Daoy (cell line): ENCODE measurements at regions not wholly inside any gene's neighbourhood (a gene's known extent, or its start where the extent isn't known, plus 50 kb on each side); places are given as distances from the start of the nearest gene placed in this dataset.
"Not testable (repeated sequence)": the region's sequence is repeated elsewhere in the genome, so short reads cannot be mapped to it uniquely, and the experiment has no call there.

ENCODE experiments used
- DNase-seq: peaks from one replicate; pipeline ENCODE4 v3.0.0-alpha.2; 2015; ENCODE audit warnings: low read depth

DNA sequence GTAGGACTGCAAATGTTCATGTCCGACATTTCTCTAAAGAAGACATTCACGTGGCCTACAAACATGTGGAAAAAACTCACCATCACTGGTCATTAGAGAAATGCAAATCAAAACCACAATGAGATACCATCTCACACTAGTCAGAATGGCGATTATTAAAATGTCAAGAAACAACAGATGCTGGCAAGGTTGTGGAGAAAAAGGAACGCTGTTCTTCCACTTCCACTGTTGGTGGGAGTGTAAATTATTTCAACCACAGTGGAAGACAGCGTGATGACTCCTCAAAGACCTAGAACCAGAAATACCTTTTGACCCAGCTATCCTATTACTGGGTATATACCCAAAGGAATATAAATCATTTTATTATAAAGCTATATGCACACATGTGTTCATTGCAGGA is 253.9 kb upstream of the UBASH3B start:
- not testable (repeated sequence) for DNase-seq

GRCh38 chr11:122399375-122399774 is 256.1 kb upstream of the UBASH3B start:
- DNase-seq: peak; percentile 8

DNA sequence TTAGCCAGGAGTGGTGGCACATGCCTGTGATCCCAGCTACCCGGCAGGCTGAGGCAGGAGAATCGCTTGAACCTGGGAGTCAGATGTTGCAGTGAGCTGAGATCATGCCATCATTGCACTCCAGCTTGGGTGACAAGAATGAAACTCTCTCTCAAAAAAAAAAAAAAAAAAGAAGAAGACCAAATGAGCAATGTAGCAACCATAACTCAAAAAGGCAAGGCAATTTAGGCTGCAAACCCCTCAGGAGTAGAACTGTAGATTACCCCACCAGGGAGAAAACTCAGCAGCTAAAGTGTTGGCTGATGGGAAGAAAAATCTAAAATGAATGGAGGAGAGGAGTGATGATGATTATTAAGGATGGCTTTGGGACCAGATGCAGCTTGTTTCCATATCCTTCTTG is 256.7 kb upstream of the UBASH3B start:
- DNase-seq: no peak

DNA sequence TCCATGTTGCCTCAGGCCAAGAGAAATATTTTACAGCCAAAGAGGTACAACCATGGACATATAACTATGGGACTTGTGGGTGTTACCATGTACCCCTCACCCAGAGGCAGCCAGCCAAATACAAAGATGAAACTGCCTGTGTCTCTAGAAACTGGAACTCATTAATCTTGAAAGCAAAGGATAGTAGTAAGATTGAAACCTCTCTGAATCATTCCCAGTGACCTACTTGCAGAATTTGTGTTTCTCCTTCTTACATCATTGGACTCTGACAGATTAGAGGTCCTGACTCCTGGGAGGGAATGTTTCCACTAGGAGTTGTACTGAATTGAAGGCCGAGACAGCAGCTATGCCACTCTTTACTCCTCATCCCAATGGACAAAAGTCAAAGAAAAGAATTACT is 257.4 kb upstream of the UBASH3B start:
- DNase-seq: no peak

- no peak for DNase-seq
Measured at GRCh38 chr11:122395282-122395681, 260.2 kb upstream of the UBASH3B start.

- no peak for DNase-seq
Measured at GRCh38 chr11:122394313-122394712, 261.2 kb upstream of the UBASH3B start.

DNA sequence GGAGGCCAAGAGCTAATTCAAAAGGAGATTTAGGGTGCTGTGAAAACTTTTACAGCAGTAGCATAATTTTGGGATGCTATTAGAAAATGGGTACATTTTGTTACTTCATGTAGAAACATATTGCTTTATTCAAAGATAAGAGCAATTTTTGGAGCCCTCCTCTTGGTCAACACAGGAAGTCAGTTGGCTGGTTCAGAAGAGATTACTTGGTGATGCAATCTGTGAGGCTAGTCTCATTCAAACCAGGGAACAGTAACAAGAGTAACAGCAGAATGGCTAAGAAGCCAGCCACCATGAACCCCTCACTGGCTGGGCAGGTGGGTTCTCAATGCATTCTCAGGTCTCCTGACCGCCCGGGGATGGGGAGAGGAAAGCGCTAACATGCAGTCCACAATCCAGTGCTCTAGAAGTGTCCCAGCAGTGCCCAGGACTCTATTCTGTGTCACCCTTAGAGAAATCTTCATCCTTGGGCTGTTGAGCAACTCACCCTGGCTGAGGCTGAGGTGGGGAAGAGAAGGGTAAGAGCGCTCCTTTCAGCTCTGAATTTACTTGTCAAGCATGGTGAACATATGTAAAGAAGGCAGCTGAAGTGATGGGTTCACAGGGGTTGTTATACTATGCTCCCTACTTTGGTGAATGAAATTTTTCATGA is 262.2 kb upstream of the UBASH3B start:
- DNase-seq: no peak

- DNase-seq: no peak
Measured at GRCh38 chr11:122392508-122392907, 263.0 kb upstream of the UBASH3B start.

- no peak for DNase-seq
Measured at GRCh38 chr11:122391049-122391448, 264.5 kb upstream of the UBASH3B start.

GRCh38 chr11:122383186-122383585 is 267.2 kb upstream of the BLID start:
- DNase-seq: no peak

DNA sequence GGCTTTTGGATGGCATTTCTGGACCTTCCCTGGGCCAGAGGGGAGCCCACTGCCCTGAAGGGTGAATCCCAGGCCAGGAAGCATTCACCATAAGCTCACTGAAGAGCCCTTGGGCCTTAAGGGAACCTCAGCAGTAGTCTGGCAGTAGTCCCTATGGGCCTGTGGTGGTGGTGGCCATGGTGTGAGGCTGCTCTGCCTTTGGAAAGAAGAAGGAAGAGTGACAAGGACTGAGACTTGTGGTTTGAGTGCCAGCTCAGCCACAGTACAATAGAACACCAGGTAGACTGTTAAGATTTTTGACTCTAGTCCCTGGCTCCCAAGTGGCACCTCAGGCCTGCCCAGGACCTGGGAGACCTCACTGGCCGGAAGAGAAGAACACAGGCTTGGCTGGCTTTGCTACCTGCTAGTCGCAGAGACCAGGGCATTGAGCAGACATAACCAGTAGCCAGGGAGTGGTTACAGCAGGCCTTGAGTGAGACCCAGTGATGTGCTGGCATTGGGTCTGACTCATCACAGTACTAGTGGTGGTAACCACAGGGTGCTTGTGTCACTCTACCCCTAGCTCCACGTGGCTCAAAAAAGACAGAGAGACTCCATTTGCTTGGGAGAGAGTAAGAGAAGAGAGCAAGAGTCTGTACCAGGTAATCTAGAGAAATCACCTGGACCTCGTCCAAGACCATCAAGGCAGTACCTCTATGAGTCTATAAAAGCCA is 259.8 kb upstream of the BLID start:
- DNase-seq: peak; percentile 87

DNA sequence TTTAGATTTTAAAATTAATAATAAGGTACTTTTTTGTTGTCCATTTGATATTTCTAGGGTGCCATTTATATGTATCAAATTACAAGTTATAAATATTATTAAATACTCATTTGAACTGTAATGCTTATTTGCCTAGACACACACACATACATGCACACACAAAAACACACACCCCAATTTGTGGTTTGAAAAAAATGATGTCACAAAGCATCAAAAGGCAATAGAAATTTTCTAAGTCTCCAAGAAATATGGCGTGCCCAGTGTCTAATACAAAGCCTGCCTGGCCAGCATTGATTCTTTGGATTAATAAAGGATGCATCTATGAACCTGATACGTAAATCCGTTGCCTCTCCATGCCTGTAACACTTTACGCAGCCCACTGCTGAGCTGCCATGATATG is 252.8 kb upstream of the BLID start:
- no peak for DNase-seq

- peak; percentile 51 for DNase-seq
Measured at GRCh38 chr11:122367809-122368231, 251.8 kb upstream of the BLID start.

DNA sequence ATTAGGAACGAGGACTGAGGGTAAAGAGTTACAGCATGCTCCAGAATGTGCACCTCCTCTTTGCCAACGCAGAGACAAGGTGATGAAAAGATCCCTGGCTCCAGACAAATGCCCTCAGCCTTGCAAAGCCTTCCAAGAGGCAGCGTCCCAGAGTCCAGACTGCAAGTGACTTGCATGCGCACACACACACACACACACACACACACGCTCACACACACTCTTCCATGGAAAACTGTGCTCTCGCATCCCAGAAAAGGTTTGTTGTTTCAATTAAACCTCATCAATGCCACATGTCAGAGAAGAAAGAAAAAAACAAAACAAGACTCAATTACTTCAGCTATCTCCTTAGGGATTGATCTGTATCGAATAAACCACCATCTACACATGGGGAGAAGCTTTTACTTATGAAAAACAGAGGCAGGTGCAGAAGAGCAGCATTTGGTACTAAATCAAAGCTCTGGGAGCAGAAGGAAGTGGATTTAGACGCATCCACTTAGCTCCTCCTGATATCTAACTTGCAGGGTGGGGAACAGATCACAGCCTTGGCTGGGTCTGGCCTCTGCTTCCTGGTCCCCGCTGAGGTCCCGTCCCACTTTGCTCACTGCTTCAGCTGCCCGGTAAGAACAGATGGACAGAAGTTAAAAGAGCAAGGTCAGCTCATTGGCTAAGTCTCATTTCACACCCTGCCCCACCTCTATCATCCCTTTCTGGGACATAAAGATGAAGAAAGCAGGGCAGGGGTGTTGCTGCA is 249.8 kb upstream of the BLID start:
- DNase-seq: no peak

- DNase-seq: no peak
Measured at GRCh38 chr11:122363296-122363695, 247.3 kb upstream of the BLID start.

GRCh38 chr11:122362381-122362780 is 246.4 kb upstream of the BLID start:
- no peak for DNase-seq

- no peak for DNase-seq
Measured at GRCh38 chr11:122360875-122361274, 244.9 kb upstream of the BLID start.

GRCh38 chr11:122359081-122359571 is 243.1 kb upstream of the BLID start:
- DNase-seq: no peak

GRCh38 chr11:122358292-122358691 is 242.3 kb upstream of the BLID start:
- DNase-seq: no peak

- DNase-seq: no peak
Measured at GRCh38 chr11:122355968-122356367, 240.0 kb upstream of the BLID start.

DNA sequence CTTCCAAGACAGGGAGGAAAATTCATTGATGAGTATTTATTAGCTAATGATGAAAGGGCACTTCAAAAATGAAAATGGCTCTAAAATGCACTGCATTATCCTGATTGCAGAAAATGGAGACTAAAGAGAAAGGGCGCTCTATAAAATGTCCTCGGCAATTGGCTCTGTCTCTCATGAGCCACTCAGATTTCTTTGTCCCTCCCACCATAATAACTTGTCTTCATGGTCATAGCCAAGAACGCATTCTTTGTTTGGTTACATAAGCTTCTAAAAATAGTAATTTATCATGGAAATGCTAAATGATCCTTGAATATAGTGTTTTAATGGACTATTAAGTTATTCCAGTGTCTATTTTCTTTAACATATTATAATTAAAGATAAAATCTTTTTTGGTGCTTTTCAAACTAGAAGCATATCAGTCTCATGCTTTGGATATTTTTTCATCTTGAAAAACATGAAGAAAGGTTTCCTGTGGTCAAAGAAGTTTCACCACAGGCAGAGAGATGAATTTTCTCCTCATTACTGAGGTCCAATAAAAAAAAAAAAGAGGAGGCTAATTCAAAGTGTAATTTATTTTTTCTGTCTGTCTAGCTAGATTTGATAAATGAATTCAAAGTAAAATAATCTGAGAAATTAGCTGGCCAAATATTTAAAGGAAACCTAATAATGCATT is 238.1 kb upstream of the BLID start:
- no peak for DNase-seq

GRCh38 chr11:122353561-122353960 is 237.5 kb upstream of the BLID start:
- no peak for DNase-seq
